Type B pancreatic cell (in vitro differentiated cells): ENCODE measurements at regions not wholly inside any gene's neighbourhood (a gene's known extent, or its start where the extent isn't known, plus 50 kb on each side); places are given as distances from the start of the nearest gene placed in this dataset.

Experiments
- DNase-seq: peaks from one replicate; pipeline ENCODE4 v3.0.0; 2021; ENCODE audit warnings: mixed read lengths; ENCODE audit not compliant: unreplicated experiment; ENCODE audit errors: extremely low spot score
- H3K27ac Mint-ChIP-seq: 2 replicates; pipeline ENCODE4 v1.8.0; 2021; ENCODE audit warnings: mild to moderate bottlenecking, mixed read lengths
- H3K27me3 Mint-ChIP-seq: 2 replicates; pipeline ENCODE4 v1.8.0; 2021; ENCODE audit warnings: mixed read lengths
- H3K36me3 Mint-ChIP-seq: 2 replicates; pipeline ENCODE4 v1.8.0; 2021; ENCODE audit warnings: mixed read lengths
- H3K4me1 Mint-ChIP-seq: one replicate; pipeline ENCODE4 v1.8.0; 2021; ENCODE audit warnings: mixed read lengths; ENCODE audit not compliant: unreplicated experiment
- H3K4me3 Mint-ChIP-seq: 2 replicates; pipeline ENCODE4 v1.8.0; 2021; ENCODE audit warnings: mild to moderate bottlenecking, mixed read lengths
- H3K9me3 Mint-ChIP-seq: 2 replicates; pipeline ENCODE4 v1.8.0; 2021; ENCODE audit warnings: mixed read lengths
- TF ChIP-seq, protein P1 (sequence below): fragments of 200-600 bp; sonication (generic); conservative IDR thresholded peaks from 2 replicates; pipeline ENCODE4 v1.5.0; 2021; ENCODE audit warnings: antibody characterized with exemption, mild to moderate bottlenecking

DNA sequence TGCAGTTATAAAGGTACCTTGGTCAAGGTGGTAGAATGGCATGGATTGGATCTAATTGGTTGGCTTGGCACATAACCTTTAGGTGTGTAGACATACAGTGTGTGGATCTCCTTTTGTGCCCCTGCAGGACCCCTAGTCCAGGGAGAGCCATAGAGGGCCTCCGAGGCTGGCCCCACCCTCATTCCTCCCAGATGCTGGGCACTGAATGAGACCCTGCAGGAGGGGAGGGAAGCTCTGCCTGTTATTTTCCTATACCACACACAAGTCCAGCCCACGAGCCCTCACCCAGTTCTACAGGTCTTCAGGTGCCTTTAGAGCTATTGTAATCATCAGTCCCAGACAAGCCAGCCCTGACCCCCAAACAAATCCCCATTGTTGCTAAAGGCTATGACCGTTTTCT, 58.9 kb downstream of the KCNF1 start:
- H3K4me3 Mint-ChIP-seq = no peak overlapping the region

DNA sequence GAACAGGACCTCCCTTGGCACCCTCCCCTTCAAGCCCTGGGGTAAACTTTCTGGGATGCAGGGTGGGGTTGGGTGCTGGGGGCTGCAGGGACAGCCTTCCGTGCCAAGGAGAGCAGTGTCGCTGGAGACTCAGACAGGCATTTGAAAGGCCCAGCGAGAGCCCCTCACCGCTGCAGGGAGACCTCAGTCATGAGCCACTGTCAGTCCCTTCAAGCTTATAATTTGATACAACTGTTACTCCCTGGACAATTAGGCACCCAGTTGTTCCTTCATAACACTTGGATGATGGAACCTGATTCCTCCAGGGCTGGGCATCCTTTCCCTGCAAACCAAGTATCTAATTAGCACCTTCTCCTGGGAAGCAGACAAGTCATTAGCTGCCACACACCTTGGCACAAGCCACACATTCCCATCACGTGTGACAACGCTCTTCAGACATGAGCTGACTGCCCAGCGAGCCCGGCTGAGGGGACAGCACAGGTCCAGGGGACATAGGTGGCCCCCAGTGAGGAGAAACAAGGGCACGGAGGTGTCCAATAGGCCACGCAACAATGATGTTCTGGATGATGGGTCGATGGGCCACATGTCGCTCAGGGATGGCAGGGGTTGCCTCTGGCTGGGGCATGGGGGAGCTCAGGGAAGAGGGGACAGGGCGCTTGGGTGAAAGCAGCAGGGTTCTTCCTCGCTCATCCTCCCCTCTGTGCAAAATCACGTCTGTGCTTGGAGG, 59.6 kb downstream of the KCNF1 start:
- H3K4me1 Mint-ChIP-seq = peaks cover 23% of the 10 kb centered on the region

More for the DNA sequence above, 58.9 kb downstream of the KCNF1 start:
- H3K36me3 Mint-ChIP-seq = no peaks in the 10 kb centered on the region
- no peak overlapping the region for H3K27ac Mint-ChIP-seq
- no peak for DNase-seq
- peaks cover 23% of the 10 kb centered on the region for H3K4me1 Mint-ChIP-seq
- peaks cover 23% of the 10 kb centered on the region for H3K27me3 Mint-ChIP-seq
- peaks cover 4% of the 10 kb centered on the region for H3K9me3 Mint-ChIP-seq
- TF ChIP-seq, protein P1, sequence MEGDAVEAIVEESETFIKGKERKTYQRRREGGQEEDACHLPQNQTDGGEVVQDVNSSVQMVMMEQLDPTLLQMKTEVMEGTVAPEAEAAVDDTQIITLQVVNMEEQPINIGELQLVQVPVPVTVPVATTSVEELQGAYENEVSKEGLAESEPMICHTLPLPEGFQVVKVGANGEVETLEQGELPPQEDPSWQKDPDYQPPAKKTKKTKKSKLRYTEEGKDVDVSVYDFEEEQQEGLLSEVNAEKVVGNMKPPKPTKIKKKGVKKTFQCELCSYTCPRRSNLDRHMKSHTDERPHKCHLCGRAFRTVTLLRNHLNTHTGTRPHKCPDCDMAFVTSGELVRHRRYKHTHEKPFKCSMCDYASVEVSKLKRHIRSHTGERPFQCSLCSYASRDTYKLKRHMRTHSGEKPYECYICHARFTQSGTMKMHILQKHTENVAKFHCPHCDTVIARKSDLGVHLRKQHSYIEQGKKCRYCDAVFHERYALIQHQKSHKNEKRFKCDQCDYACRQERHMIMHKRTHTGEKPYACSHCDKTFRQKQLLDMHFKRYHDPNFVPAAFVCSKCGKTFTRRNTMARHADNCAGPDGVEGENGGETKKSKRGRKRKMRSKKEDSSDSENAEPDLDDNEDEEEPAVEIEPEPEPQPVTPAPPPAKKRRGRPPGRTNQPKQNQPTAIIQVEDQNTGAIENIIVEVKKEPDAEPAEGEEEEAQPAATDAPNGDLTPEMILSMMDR = no peak

DNA sequence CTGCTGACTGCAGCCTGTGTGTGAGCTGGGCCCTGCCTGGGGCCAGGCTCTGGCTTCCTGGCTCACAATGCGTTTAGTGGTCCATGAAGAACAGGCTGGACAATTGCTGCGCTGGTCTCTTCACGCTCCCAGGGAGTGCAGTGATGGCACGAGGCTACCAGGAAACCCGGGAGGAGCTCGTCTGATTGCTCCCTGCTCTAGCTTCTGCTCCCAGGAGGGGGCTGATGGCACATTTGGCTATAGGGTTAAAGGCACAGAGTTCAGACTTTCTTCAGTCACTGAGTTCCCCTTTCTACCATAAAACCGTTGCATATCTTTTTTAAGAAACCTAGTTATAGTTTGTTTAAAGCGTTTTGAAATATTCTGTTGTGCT, 60.1 kb downstream of the KCNF1 start:
- Mint-ChIP-seq H3K9me3 (peaks cover 4% of the 10 kb centered on the region), H3K4me1 (peaks cover 23% of the 10 kb centered on the region), H3K27me3 (peaks cover 23% of the 10 kb centered on the region), H3K36me3 (no peaks in the 10 kb centered on the region), H3K4me3 (no peak overlapping the region), H3K27ac (peak overlapping the region; percentile 23)
- DNase-seq = no peak
- TF ChIP-seq, protein P1 = no peak

More for the DNA sequence above, 59.6 kb downstream of the KCNF1 start:
- no peak for DNase-seq
- Mint-ChIP-seq H3K4me3 (no peak overlapping the region), H3K9me3 (peaks cover 4% of the 10 kb centered on the region), H3K27me3 (peaks cover 23% of the 10 kb centered on the region), H3K27ac (peak overlapping the region; percentile 23), H3K36me3 (no peaks in the 10 kb centered on the region)
- TF ChIP-seq, protein P1 = no peak

DNA sequence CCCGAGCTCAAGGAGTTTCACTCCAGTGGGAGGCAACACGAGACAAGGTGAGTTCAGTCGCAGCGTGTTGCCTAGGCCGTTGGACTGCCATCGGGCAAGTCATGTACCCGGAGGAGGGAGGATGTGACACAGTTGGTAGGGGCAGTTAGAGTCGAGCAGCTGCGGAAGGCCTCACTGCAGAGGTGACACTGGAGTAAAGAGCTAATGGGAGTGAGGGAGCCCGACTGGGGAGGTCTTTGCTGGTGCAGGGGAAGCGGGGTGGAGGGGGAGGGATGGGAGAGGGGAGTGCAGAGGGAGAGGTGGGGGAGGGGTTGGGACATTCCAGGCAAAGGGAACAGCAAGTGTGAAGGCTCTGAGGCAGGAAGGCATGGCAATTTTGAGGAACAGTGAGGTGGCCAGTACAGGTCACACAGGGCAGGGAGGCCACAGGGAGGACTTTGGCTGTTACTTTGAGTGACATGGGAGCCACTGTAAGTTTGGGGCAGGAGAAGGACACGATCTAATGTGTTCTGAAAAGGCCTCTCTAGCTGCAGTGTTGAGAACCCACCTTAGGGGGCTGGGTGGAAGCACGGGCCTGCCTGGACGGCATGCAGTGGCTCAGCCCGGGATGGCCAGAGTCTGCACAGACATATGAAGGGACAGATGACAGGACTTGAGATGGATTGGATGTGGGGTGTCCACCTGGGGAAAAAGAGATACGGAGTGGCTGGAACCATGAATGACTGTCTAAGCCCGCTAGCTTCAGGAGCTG, 61.1 kb downstream of the KCNF1 start:
- Mint-ChIP-seq H3K27me3 (peaks cover 23% of the 10 kb centered on the region), H3K9me3 (peaks cover 4% of the 10 kb centered on the region), H3K4me3 (no peak overlapping the region), H3K27ac (no peak overlapping the region), H3K4me1 (peaks cover 29% of the 10 kb centered on the region), H3K36me3 (no peaks in the 10 kb centered on the region)
- TF ChIP-seq, protein P1 = no peak
- DNase-seq = no peak

DNA sequence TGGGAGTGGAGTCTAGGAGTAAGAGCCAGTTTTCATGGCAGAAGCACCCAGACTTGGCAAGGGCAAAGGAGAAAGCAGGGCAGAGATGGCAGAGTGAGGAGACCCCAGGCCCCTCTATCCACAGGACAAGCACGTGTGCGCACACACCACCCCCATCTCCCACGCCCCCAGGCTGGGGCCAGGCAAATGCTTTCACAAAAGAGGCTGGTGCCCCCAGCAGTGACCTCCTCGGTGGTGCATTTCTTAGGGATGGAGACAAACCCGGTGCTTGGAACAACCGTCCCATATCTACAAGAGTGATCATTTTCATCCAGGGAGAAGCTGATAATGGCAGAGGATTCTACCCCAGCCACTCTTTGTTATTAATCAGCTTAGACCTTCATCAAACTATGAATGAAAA, 62.0 kb downstream of the KCNF1 start:
- Mint-ChIP-seq H3K27ac (no peak overlapping the region), H3K9me3 (peaks cover 4% of the 10 kb centered on the region), H3K27me3 (peaks cover 24% of the 10 kb centered on the region), H3K4me1 (peaks cover 34% of the 10 kb centered on the region), H3K4me3 (no peak overlapping the region), H3K36me3 (no peaks in the 10 kb centered on the region)
- TF ChIP-seq, protein P1 = no peak
- DNase-seq = no peak
